Fibroblast of the aortic adventitia (primary cell): ENCODE measurements at regions not wholly inside any gene's neighbourhood (a gene's known extent, or its start where the extent isn't known, plus 50 kb on each side); places are given as distances from the start of the nearest gene placed in this dataset.

Experiments used
- DNase-seq: peaks from one replicate; pipeline ENCODE4 v3.0.0-alpha.2; 2010; ENCODE audit warnings: low read depth
- H3K4me3 ChIP-seq: 2 replicates; pipeline ENCODE4 v1.5.1; 2011; ENCODE audit warnings: low read depth, mild to moderate bottlenecking, control low read depth, low read length, moderate library complexity
- TF ChIP-seq, protein P1 (sequence below): IDR thresholded peaks from 2 replicates; pipeline ENCODE4 v1.5.1; 2011; ENCODE audit warnings: mild to moderate bottlenecking, low read length, control low read depth, inconsistent platforms; ENCODE audit not compliant: insufficient read depth

DNA sequence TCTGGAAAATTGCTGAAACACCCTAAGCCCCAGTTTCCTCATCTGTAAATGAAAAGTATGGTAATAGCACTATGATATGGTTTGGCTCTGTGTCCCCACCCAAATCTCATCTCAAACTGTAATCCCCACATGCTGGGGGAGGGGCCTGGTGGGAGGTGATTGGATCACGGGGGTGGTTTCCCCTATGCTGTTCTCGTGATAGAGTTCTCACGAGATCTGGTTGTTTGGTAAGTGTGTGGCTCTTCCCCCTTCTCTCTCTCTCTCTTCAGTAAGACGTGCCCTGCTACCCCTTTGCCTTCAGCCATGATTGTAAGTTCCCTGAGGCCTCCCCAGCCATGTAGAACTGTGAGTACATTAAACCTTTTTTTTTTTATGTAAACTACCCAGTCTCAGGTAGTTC, 490.7 kb downstream of the TMEM114 start:
- no peak for DNase-seq
- TF ChIP-seq, protein P1, sequence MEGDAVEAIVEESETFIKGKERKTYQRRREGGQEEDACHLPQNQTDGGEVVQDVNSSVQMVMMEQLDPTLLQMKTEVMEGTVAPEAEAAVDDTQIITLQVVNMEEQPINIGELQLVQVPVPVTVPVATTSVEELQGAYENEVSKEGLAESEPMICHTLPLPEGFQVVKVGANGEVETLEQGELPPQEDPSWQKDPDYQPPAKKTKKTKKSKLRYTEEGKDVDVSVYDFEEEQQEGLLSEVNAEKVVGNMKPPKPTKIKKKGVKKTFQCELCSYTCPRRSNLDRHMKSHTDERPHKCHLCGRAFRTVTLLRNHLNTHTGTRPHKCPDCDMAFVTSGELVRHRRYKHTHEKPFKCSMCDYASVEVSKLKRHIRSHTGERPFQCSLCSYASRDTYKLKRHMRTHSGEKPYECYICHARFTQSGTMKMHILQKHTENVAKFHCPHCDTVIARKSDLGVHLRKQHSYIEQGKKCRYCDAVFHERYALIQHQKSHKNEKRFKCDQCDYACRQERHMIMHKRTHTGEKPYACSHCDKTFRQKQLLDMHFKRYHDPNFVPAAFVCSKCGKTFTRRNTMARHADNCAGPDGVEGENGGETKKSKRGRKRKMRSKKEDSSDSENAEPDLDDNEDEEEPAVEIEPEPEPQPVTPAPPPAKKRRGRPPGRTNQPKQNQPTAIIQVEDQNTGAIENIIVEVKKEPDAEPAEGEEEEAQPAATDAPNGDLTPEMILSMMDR = no peak
- no peak overlapping the region for H3K4me3 ChIP-seq

DNA sequence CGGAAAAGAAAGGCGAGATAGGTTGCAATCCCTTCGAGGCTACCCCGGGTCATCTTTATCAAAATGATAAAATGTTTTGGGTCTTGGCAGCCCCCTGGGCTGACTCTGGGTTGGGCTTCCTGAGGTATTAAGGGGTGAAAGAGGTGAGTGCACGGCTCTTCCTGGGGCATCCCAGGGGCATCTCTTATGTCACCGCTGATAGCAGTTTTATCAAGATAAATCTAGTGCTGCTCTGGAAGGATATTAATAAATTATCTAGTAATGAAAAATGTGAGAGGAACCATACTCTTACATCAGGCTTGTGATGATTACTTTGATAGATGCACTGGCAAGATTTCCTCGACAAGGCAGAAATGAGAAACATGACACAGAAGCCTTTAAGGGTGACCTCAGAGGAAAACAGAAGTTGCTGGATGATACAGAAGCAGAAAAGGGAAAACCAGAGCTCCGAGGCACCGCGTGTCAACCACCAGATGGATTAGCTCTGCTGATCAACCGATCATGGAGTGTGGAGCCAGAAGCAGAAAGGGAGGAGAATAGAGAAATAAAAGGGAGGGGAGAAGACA, 491.3 kb downstream of the TMEM114 start:
- TF ChIP-seq, protein P1 = no peak
- DNase-seq = no peak

DNA sequence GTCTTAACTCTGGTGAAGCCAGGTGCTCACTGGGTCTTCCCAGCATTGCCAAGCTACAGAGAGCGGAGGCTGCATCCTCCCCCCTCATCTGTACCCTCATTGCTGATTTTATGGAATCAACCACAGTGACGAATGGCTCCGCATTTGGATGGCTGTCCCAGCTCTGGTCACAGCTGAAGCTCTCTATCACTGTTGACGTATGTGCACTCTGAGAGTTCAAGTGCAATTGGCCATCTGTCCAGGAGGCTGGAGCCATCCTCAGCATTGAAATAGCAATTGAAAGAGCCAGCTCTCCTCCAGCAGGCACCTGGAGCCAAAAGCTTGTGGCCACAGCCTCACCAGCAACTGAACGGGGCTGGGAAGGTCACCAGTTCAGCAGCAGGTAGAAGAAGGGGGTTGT, 494.1 kb downstream of the TMEM114 start:
- no peak overlapping the region for H3K4me3 ChIP-seq
- TF ChIP-seq, protein P1 = no peak
- DNase-seq = no peak

More for the DNA sequence above, 491.3 kb downstream of the TMEM114 start:
- no peak overlapping the region for H3K4me3 ChIP-seq

DNA sequence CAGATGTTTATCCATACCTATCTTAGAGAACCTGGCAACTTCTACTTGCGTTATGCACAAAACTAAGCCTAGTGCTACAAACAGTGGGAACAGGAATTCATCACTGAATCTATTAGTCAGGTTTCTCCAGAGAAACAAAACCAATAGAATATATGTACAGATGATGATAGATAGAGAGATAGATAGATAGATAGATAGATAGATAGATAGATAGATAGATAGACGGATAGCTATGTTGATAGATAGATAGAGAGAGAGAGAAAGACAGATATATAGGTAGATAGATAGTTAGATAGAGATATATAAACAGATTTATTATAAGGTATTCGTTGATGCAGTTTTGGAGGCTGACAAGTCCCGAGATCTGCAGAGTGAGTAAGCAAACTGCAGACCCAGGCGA, 495.6 kb downstream of the TMEM114 start:
- TF ChIP-seq, protein P1 = no peak
- DNase-seq = no peak
- no peak overlapping the region for H3K4me3 ChIP-seq

DNA sequence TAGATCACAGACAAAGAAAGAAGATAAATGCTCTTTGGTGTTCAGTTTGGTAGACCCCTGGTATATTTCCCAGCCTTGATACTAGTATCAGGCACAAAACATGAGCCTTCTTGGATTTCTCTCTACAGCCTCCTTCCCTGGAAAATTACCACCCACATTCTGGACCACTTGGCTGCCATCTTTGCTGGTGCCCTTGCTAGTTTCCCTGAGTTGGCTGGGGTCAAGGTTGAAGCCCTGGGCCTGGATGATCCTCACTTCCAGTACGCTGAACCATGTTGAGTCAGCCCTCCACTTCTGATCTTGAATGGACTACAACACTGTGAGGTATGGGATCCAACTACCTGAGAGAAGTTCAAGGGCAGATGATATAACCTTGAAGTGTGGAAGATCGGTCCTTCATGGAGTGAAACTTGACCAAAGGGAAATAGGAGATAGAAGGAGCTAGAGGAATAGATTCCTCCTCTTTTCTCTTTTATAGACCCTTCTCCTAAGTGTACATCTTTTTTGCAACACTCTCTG, 501.4 kb downstream of the TMEM114 start:
- H3K4me3 ChIP-seq = no peak overlapping the region
- TF ChIP-seq, protein P1 = no peak

DNA sequence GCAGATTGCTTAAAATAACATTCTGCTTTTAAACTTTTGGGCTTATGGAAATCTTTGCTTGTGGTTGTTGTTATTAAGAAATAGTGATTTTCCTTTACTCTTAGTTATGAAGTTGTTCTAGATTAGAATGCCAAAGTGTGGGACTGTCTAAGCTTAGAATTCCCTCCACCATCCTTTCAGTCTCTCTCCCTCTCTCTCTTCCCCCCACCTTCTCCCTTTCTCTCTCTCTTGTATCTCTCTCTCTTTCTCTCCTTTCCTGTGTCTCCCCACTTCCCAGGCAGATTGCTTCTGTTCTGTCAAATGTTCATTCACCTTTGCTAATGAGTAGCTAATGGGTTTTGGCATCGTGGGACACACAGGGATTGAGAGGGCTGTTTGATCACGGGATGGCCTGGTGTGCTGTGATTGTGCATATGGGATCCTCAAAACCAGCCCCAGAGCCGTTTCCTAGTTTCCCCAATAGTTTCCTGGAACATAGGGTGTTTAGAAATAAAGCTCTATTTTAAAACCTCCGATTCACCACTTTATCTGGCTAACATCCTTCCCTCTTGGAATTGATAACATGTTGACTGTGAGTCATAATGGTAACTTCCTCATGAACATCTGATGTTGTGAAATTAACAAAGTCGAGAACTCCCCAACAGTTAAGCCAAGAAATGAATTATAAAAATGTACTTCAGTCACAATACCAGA, 502.6 kb downstream of the TMEM114 start:
- DNase-seq = no peak
- TF ChIP-seq, protein P1 = no peak
- no peak overlapping the region for H3K4me3 ChIP-seq

More for the DNA sequence above, 501.4 kb downstream of the TMEM114 start:
- no peak for DNase-seq

DNA sequence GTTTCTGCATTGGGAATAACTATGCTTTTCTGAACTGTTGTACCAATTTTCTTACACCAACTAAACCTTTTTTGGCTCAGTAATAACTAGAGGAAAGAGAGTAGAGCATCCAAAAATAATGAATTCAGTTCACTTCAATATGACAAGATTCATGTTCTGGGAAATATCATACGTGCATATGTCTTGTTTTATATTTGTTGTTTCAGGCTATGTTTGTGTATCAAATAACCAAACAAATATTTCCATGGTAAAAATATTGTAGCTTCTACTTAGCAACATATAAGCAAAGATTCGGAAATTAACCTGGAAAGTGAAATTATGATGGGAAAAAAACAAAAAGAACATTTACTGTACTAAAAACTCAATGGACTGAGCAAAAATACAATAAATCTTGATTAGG, 503.2 kb downstream of the TMEM114 start:
- DNase-seq = no peak
- TF ChIP-seq, protein P1 = no peak

More for the DNA sequence above, 503.2 kb downstream of the TMEM114 start:
- H3K4me3 ChIP-seq = no peak overlapping the region
